SK-MEL-5 (cell line): ENCODE measurements at regions not wholly inside any gene's neighbourhood (a gene's known extent, or its start where the extent isn't known, plus 50 kb on each side); places are given as distances from the start of the nearest gene placed in this dataset.
"Not testable (repeated sequence)": the region's sequence is repeated elsewhere in the genome, so short reads cannot be mapped to it uniquely, and the experiment has no call there.

Source experiments
- DNase-seq: peaks from one replicate; pipeline ENCODE4 v3.0.0-alpha.2; 2016; ENCODE audit warnings: low read depth, low spot score
- in situ Hi-C: cut with HindIII; loops from 2 replicates; pipeline ENCODE4 v1.10.0; 2016; ENCODE audit warnings: low sequenced_read_pairs, high pct_unique_total_duplicates, low pct_unique_long_range_greater_than_20kb

DNA sequence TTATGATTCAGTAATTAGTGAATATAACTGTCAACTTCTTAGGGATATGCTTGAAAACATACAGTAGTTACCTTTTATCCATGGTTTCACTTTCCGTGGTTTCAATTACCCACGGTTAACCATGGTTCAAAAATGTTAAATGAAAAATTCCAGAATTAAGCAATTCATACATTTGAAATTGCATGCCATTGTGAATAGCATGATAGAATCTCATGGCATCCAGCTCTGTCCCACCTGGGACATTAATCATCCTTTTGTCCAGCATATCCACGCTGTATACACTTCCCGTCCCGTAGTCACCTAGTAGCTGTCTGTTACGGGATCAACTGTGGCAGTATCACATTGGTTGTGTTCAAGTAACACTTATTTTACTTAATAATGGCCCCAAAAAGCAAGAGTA, 781.7 kb upstream of the CITED2 start:
- no peak for DNase-seq
- in situ Hi-C loops = no loop called here

DNA sequence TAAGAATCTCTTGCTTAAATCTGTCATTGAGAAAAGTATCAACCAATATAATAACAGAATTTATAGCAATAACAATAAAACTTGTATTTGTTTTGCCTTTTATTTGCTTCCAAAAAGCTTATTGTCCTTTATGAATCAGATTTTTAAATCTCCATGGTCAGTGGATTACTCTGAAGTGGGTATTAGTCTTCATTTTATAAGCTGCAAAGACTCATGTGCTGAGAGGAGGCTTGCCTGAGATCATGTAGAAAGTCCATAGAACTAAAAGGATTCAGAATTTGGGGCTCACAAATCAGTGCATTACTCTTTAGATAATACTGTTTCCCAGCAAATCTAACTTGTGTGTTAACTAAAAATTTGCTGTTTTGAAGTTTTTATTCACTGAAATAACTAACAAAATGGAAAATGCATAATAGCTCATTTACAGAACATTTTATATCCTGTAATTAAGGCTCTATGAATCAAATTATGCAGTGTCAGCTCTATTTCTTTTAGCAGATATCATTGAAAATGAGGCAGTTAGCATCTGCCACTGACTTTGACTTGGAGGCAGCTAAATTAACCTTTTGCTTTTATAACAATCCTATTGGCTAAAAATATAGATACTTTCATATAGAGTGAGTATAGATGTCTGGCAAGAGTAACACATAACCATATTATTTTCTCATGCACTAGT, 781.1 kb upstream of the CITED2 start:
- in situ Hi-C loops = no loop called here
- no peak for DNase-seq

DNA sequence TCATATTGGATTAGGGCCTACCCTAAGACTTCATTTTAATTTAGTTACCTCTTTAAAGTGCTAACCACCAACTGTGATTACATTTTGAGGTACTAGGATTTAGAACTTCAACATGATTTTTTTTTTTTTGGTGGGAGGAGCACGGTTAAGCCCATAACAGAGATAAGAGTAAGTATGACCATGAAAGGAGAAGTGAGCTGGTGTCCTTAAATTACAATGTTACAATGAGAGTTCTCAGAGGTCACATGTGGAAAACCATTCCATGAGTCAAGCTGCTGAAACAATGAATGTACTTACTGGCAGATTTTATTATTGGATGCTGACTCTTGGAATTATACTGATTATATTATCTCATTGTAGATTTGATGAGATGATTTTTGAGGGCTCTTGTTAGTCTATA, 779.3 kb upstream of the CITED2 start:
- in situ Hi-C loops = no loop called here
- DNase-seq = peak; percentile 53

DNA sequence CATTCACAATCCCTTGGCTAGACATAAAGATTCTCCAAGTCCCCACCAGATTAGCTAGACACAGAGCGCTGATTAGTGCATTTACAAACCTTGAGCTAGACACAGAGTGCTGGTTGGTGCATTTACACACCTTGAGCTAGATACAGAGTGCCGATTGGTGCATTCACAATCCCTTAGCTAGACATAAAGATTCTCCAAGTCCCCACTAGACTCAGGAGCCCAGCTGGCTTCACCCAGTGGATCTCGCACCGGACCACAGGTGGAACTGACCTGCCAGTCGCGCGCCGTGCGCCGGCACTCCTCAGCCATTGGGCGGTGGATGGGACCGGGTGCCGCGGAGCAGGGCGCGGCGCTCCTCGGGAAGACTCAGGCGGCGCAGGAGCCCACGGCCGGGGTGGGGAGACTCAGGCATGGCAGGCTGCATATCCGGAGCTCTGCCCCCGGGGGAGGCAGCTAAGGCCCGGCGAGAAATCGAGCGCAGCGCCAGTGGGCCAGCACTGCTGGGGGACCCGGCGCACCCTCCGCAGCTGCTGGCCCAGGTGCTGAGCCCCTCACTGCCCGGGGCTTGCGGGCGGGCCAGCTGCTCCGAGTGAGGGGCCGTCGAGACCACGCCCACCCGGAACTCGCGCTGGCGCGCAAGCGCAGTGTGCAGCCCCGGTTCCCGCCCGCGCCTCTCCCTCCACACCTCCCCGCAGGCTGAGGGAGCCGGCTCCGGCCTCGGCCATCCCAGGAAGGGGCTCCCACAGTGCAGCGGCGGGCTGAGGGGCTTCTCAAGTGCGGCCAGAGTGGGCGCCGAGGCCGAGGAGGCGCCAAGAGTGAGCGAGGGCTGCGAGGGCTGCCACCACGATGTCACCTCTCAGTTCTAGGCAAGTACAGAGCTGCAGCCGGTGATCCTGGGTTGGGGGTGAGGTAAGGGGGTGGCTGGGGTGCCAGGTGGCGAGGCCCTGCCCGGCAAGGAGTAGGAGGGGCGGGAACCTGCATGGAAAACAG, 773.7 kb upstream of the CITED2 start:
- DNase-seq, in situ Hi-C loops: not testable (repeated sequence)

DNA sequence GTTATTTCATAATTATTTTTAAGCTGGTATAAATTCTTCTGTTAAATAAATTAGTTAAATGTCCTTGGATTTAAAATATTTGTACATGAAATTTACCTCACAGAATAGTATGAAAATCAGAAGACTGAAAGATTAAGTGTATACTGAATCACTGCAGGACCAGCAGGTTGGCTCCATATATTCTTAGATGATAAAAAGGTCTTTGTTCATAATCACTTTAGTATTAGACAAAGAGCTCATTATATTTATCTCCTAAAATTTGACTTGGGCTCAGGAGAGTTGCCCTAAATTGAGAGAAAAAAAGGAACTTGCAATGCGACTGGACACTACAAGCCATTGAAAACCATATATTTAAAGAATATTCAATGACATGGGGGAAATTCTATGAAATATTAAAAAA, 766.4 kb upstream of the CITED2 start:
- in situ Hi-C loops = no loop called here
- peak; percentile 61 for DNase-seq

DNA sequence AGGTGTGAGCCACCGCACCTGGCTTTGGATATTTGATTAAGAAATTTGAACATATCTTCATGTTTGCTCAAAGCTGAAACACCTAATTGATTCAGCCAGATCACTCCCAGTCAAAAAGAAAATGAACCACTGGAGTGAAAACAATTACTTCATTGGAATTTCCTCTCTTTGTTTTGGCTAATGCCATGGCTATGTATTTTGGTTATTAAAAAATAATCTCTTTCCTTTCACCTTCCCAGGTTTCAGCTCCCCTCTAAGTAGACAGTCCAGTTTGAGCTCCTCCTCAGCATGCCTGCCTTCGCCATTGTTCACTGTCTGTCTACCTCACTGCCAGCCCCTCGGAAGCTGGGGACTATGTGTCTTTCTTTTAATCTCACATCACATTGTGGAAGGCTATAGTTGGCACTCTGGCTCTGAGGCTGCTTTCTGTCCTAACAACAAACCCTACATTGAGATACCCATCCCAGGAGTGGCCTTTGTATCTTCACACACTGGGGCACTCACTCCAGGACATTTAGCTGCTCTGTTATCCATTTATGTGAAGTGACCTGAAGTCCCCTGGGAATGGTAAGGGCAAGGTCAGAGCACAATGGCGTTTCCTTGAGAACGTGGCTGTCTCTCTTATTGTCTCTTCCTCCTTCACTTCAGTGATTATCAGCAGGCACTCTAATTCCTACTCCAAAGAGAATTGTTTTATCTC, 764.0 kb upstream of the CITED2 start:
- peak; percentile 2 for DNase-seq
- in situ Hi-C loops = no loop called here

DNA sequence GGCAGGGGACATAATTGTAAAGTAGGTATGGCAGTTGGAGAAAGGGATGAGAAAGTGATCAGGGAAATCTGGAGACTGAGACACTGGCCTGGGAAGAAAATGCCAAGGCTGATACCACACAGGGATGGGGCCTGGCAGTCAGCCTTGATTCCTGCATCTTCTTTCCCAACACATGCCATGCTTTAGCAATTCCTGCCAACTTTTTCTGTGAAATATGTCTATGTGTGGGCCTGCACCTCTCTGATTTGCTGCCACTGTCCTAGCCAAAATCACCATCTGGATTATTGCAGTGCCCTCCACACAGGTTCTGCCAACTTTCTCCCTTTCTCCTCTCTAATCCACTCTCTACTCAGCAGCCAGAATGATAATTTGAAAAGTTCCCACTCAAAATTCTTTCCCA, 759.8 kb upstream of the CITED2 start:
- DNase-seq = no peak
- in situ Hi-C loops = no loop called here

DNA sequence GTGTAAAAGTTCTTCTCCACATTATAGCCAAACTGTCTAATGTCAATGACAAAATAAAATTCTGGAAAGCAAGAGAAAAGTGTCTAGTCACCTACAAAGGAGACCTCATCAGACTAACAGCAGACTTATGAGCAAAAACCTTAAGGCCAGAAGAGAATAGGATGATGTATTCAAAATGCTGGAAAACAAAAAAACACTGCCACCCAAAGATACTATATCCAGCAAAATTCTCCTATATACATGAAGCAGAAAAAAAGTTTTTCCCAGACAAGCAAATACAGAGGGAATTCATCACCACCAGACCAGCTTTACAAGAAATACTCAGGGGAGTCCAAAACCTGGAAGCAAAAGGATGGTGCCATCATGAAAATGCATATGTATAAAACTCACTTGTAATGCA, 755.6 kb upstream of the CITED2 start:
- in situ Hi-C loops = no loop called here

DNA sequence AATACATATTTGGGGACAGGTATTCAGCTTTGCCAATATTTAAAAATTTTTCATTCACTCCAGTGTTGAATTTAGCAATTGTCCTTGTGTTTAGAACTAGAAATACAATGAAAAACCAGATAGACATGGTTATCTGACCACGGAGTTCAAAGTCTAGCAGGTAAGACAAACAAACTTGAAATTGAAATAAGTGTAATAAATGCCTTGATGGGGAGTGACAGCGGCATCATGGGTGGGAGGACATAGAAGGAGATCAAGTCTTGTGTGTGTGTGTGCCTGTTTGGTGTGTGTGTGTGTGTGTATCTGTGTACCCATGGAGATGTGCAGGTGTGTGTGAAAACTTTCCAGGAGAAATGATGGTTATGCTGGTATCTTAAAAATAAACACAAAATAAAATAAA, 750.0 kb upstream of the CITED2 start:
- in situ Hi-C loops = no loop called here
- no peak for DNase-seq

More for the DNA sequence above, 755.6 kb upstream of the CITED2 start:
- no peak for DNase-seq

DNA sequence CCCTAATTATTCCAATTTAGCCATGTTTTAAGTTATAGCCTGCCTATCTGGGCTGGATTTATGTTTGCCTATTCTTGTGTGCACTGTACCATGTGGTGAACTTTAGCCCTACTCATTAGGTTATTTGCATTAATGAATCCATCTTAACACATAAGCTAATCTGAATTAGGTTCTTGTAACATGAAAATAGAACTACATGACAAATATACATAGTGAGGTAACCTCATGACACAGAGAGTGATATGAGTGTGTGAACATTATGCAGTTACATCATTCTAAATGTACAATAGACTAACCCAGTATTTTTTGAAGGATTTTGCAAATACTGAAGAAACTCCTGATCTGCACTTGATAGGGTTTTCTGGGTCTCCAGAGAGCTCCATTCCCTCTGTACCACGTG, 733.7 kb upstream of the CITED2 start:
- no peak for DNase-seq
- in situ Hi-C loops = no loop called here

DNA sequence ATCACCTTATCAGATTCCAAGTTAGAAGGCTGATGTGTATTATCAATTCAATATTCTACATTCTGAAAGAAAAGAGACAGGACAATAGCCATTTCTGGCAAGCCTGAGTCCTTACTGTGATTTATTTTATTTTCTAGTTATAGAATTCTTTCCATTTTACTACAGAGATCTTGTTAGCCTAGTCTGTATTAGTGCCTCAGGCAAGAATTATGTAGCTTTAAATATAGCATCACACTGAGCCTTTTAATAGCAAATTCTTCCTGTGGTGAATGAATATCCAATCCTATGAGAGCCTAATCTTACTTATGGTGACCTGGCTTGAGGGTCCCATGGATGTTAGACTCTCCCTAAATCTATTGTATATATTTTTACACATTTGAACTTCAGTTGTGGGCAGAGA, 732.8 kb upstream of the CITED2 start:
- in situ Hi-C loops = no loop called here
- no peak for DNase-seq

DNA sequence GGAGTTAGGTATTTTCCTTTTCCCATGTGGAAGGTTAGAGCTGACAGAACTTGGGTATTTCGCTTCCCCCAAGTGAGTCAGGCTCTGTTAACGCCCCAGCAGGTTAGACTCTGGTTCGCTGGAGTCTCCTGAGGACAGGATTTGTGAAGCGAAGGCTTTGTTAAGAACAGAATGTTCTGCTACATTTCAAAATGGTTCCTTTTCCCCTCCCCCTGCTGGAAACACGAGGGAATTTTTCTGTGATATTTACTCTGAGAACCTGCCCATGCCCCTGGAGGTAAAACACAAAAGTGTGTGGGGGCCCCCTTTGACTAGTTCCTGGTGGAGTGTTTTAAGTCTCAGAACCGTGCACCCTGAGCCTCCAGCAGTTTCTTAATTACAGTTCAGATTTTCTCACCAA, 731.4 kb upstream of the CITED2 start:
- in situ Hi-C loops = no loop called here

DNA sequence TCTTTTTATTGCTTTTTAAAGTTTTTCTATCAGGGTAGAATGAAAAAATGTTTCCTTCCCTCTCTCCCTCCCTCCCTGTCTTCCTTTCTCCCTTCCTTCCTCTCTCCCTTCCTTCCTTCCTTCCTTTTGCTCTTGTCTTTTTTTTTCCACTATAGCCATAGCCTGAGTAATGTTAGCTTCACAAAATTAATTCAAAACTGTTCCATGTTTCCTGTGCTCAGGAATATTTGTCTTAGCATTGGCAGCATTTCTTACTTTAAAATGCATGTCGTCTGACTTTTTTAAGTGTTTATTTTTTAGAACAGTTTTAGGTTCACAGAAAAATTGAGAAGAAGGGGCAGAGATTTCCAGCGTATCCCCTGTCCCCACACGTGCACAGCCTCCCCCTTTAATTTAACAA, 730.8 kb upstream of the CITED2 start:
- DNase-seq = no peak
- in situ Hi-C loops = no loop called here

More for the DNA sequence above, 731.4 kb upstream of the CITED2 start:
- peak; percentile 40 for DNase-seq

DNA sequence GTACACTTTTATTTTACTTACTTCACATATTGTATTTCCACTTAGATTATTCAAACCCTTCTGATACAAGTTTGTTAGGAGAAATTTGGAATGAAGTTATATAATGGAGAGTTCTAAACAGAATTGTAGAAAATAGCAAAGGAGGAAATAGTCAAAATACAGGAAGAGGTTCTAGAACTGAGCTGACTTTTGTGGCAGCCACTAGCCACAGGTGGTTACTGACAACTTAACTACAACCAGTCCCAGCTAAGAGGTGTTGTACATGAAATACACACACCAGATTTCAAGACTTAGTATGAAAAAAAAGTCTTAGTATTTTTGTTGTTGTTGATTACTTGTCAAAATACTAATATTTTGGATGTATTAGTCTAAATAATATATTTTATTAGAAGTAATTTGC, 727.4 kb upstream of the CITED2 start:
- in situ Hi-C loops = no loop called here
- no peak for DNase-seq

DNA sequence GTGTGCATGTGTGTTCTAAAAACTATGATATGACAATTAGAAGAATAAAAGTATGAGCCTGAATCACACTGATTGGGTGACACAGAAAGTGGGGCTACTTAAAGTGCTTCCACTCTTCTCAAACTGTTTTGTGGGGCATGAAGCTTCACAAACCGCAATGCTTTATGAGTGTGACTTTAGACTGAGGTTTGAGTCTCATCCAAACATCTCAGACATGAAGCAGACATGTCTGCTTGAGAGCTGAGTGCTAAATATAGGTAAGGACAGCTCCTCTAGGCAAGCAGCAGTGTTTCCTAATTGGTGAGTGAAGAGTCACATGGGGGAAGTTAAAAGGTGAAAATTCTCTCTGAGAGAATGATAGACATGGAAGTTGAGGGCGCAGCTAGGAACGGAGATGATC, 726.9 kb upstream of the CITED2 start:
- no peak for DNase-seq
- in situ Hi-C loops = no loop called here

DNA sequence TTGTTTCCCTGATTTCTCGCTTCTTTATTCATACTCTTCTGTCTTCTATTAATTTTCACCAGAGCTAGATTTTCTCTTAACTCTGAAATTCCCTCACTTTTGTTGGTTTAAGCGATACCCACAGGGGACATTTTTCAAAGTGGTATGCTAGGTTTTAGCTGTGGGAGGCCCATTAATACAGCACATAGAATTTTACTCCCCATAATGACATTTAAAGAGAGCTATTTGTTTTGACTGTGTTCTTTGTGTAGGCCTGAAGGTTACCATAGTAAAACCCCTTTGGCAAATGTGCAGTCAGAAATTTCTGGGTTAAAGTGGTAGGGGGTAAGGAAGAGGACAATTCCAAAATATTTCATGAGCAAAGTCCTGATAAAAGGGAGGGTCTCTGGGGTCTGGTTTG, 721.1 kb upstream of the CITED2 start:
- no peak for DNase-seq
- in situ Hi-C loops = no loop called here

DNA sequence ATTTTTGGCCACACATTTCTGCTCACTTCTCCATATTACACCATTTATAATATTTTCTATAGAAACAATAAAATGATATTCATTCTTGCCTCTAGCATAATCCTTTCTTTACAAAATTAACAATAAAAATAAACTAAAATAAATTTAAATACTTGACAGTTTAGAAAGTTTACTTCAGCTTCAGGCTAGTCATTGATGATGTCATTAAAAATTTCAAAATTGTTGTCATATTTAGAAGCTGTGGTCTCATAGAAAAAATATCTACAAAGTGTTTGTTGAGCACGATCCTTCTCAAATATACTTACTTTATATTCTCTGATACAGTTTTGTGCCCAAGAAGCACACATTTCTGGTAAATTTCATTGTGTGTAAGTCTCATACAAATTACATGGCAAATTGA, 717.4 kb upstream of the CITED2 start:
- DNase-seq = no peak
- in situ Hi-C loops = no loop called here

DNA sequence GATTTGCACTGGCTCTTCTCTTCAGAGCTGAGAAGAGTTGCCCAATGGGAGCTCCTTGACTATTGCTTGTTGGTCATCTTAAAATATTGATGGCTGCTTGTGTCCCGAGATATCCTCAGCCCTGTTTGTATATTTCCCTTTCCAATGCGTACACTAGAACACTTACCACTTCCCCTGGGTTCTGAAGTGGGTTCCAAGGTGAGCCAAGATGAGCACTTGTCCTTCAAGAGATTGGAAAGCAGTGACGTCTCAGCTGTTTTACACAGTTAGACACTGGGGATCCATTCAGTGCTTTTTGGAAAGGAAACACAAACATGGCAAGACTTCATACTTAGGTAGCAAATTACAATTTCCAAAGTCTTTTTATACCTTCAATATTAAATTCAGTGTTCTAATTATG, 716.4 kb upstream of the CITED2 start:
- DNase-seq = no peak
- in situ Hi-C loops = no loop called here
